ENCODE measurements at regions not wholly inside any gene's neighbourhood (a gene's known extent, or its start where the extent isn't known, plus 50 kb on each side); places are given as distances from the start of the nearest gene placed in this dataset.
A peak's percentile ranks its signal among the peaks of the same experiment; 100 is the strongest.

- no peaks in the 10 kb centered on the region for H4K20me1 ChIP-seq (ENCODE audit: control insufficient read depth, extremely low read depth, insufficient read depth, low read length)
- no peak overlapping the region for H3K4me3 ChIP-seq (ENCODE audit: control insufficient read depth in 2 of 3, extremely low read depth in 1 of 3, insufficient read depth in 2 of 3, low read depth in 1 of 3, low read length in 3 of 3)
- H3K36me3 ChIP-seq (ENCODE audit: control insufficient read depth in 2 of 2, extremely low read depth in 1 of 2, insufficient read depth in 2 of 2, low read length in 2 of 2): no peaks in the 10 kb centered on the region
- H3K79me2 ChIP-seq (ENCODE audit: control insufficient read depth, insufficient read depth, low read length): peaks cover 31% of the 10 kb centered on the region
- H3K4me2 ChIP-seq (ENCODE audit: control insufficient read depth, extremely low read depth, insufficient read depth, low read depth, low read length): peak overlapping the region; percentile 94
- H3K4me1 ChIP-seq (ENCODE audit: control insufficient read depth, extremely low read depth, insufficient read depth, low read length): peaks cover 27% of the 10 kb centered on the region
- no peaks in the 10 kb centered on the region for H3K9me3 ChIP-seq (ENCODE audit: control insufficient read depth, low read depth, low read length)
- peak overlapping the region; percentile 86 for H3K27ac ChIP-seq (ENCODE audit: control insufficient read depth, insufficient read depth, low read length)
- peaks cover 9% of the 10 kb centered on the region for H3K27me3 ChIP-seq (ENCODE audit: control insufficient read depth, extremely low read depth, insufficient read depth, low read length)
- TF ChIP-seq EZH2 (IDR thresholded peaks at IDR 0.05; ENCODE audit: low read length): no peak
- no peak for TF ChIP-seq CTCF (optimal IDR thresholded peaks at IDR 0.05 in 1 of 3, IDR thresholded peaks at IDR 0.05 in 1 of 3, conservative IDR thresholded peaks at IDR 0.05 in 1 of 3; ENCODE audit: extremely low read depth in 1 of 3, insufficient read depth in 2 of 3, low read length in 3 of 3)
- FAIRE-seq (no peak), DNase-seq (ENCODE audit: low read depth, low spot score) (no peak)
- H2AFZ ChIP-seq (ENCODE audit: control insufficient read depth, low read length): peak overlapping the region; percentile 87
- dilution Hi-C loops (cut with MboI; ENCODE audit: extremely low pct_ligation_motif_present, low sequenced_read_pairs): no loop called here
- no peaks in the 10 kb centered on the region for H3K9me1 ChIP-seq (ENCODE audit: control insufficient read depth, extremely low read depth, insufficient read depth, low read length)
- H3K9ac ChIP-seq (ENCODE audit: control insufficient read depth, extremely low read depth, insufficient read depth, low read length): peak overlapping the region; percentile 89
These were observed 77.8 kb upstream of the VGLL4 start for GRCh38 chr3:11721479-11721878.

- Histone ChIP-seq H4K20me1 (ENCODE audit: control insufficient read depth, extremely low read depth, insufficient read depth, low read length) (peaks cover 2% of the 10 kb centered on the region), H3K4me3 (ENCODE audit: control insufficient read depth in 2 of 3, extremely low read depth in 1 of 3, insufficient read depth in 2 of 3, low read depth in 1 of 3, low read length in 3 of 3) (peak overlapping the region; percentile 79 to 89 (median 88)), H3K9ac (ENCODE audit: control insufficient read depth, extremely low read depth, insufficient read depth, low read length) (peak overlapping the region; percentile 89), H3K9me3 (ENCODE audit: control insufficient read depth, low read depth, low read length) (no peaks in the 10 kb centered on the region), H3K36me3 (ENCODE audit: control insufficient read depth in 2 of 2, extremely low read depth in 1 of 2, insufficient read depth in 2 of 2, low read length in 2 of 2) (no peaks in the 10 kb centered on the region), H3K9me1 (ENCODE audit: control insufficient read depth, extremely low read depth, insufficient read depth, low read length) (no peaks in the 10 kb centered on the region), H2AFZ (ENCODE audit: control insufficient read depth, low read length) (peak overlapping the region; percentile 87), H3K79me2 (ENCODE audit: control insufficient read depth, insufficient read depth, low read length) (peaks cover 36% of the 10 kb centered on the region), H3K27ac (ENCODE audit: control insufficient read depth, insufficient read depth, low read length) (peak overlapping the region; percentile 86), H3K4me2 (ENCODE audit: control insufficient read depth, extremely low read depth, insufficient read depth, low read depth, low read length) (peak overlapping the region; percentile 94), H3K27me3 (ENCODE audit: control insufficient read depth, extremely low read depth, insufficient read depth, low read length) (peaks cover 6% of the 10 kb centered on the region), H3K4me1 (ENCODE audit: control insufficient read depth, extremely low read depth, insufficient read depth, low read length) (peaks cover 31% of the 10 kb centered on the region)
- no peak for DNase-seq (ENCODE audit: low read depth, low spot score)
- dilution Hi-C loops (cut with MboI; ENCODE audit: extremely low pct_ligation_motif_present, low sequenced_read_pairs): no loop called here
- no peak for TF ChIP-seq CTCF (optimal IDR thresholded peaks at IDR 0.05 in 1 of 3, IDR thresholded peaks at IDR 0.05 in 1 of 3, conservative IDR thresholded peaks at IDR 0.05 in 1 of 3; ENCODE audit: extremely low read depth in 1 of 3, insufficient read depth in 2 of 3, low read length in 3 of 3)
- TF ChIP-seq EZH2 (IDR thresholded peaks at IDR 0.05; ENCODE audit: low read length): no peak
- no peak for FAIRE-seq
These were observed 77.2 kb upstream of the VGLL4 start for GRCh38 chr3:11720917-11721411.

Data from keratinocyte (primary cell).